ENCODE measurements at regions not wholly inside any gene's neighbourhood (a gene's known extent, or its start where the extent isn't known, plus 50 kb on each side); places are given as distances from the start of the nearest gene placed in this dataset.

DNA sequence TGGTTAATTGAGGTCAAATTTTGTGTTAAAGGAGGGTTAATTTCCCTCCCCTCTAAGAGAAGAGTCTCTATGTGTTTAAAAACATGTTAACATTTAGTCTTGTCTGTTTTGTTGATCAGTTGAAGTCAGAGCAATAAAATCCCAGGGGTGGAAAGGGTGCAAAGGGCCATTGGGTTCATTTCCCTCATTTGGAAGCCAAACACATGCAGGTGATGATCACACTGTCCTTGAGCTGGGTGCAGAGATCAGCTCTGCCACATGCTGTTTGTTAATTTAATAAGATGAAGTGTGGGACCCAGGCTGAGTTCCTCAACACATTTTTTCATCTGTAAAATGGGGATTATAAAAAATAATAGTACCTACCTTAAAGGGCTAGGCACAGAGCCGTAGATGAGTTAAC lies 260.9 kb downstream of the LPIN1 start:
- Histone ChIP-seq H2AFZ (ENCODE audit: low read depth, low read length) (no peak overlapping the region), H3K36me3 (replicated peaks; ENCODE audit: low read depth, low read length) (no peaks in the 10 kb centered on the region), H3K4me3 (ENCODE audit: low read length) (no peak overlapping the region), H3K27ac (ENCODE audit: low read length) (no peak overlapping the region), H3K9ac (ENCODE audit: low read length) (no peak overlapping the region), H3K9me3 (ENCODE audit: insufficient read depth, low read length) (no peaks in the 10 kb centered on the region), H3K79me2 (ENCODE audit: low read length) (no peaks in the 10 kb centered on the region), H3K4me2 (ENCODE audit: low read length) (no peak overlapping the region), H3K4me1 (ENCODE audit: low read length) (peaks cover 50% of the 10 kb centered on the region), H3K27me3 (ENCODE audit: low read depth, low read length) (peaks cover 66% of the 10 kb centered on the region), H4K20me1 (ENCODE audit: insufficient read depth, low read length) (no peaks in the 10 kb centered on the region; the same call in 1 of the 2 replicates)
- no peak for TF ChIP-seq EZH2phosphoT487 (IDR thresholded peaks at IDR 0.05; ENCODE audit: low read depth)
- TF ChIP-seq, protein P1, sequence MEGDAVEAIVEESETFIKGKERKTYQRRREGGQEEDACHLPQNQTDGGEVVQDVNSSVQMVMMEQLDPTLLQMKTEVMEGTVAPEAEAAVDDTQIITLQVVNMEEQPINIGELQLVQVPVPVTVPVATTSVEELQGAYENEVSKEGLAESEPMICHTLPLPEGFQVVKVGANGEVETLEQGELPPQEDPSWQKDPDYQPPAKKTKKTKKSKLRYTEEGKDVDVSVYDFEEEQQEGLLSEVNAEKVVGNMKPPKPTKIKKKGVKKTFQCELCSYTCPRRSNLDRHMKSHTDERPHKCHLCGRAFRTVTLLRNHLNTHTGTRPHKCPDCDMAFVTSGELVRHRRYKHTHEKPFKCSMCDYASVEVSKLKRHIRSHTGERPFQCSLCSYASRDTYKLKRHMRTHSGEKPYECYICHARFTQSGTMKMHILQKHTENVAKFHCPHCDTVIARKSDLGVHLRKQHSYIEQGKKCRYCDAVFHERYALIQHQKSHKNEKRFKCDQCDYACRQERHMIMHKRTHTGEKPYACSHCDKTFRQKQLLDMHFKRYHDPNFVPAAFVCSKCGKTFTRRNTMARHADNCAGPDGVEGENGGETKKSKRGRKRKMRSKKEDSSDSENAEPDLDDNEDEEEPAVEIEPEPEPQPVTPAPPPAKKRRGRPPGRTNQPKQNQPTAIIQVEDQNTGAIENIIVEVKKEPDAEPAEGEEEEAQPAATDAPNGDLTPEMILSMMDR (IDR thresholded peaks at IDR 0.05; ENCODE audit: low read depth, low read length): no peak

DNA sequence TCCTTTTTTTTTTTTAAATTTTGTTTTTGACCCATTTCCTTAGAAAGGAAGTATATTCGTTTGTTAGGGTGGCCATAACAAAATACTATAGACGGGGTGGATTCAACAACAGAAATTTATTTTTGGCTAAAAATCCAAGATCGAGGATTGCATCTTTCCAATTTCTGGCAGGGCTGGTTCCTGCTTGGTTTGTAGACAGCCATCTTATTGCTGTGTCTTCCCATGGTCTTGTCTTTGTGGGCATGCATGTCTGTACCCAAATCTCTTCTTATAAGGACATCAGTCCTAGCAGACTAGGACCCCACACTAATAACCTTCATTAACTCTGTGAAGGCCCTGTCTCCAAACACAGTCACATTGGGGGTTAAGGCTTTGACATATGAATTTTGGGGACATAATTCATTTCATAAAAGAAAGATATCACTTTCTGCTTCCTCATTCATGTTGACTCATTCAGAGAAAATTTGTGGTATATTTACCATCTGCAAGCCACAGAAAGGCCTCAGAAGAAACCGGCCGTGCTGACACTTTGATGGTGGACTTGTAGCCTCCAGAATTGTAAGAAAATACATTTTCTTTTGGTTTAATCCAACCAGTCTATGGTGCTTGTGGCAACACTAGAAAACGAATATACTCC lies 262.1 kb downstream of the LPIN1 start:
- Histone ChIP-seq H3K4me2 (ENCODE audit: low read length) (peak overlapping the region; percentile 26; the same call in 1 of the 2 replicates), H3K27me3 (ENCODE audit: low read depth, low read length) (peaks cover 58% of the 10 kb centered on the region), H3K4me3 (ENCODE audit: low read length) (no peak overlapping the region), H3K27ac (ENCODE audit: low read length) (no peak overlapping the region), H3K79me2 (ENCODE audit: low read length) (no peaks in the 10 kb centered on the region), H3K36me3 (replicated peaks; ENCODE audit: low read depth, low read length) (no peaks in the 10 kb centered on the region), H3K9me3 (ENCODE audit: insufficient read depth, low read length) (no peaks in the 10 kb centered on the region), H2AFZ (ENCODE audit: low read depth, low read length) (no peak overlapping the region), H4K20me1 (ENCODE audit: insufficient read depth, low read length) (no peaks in the 10 kb centered on the region; the same call in 1 of the 2 replicates), H3K4me1 (ENCODE audit: low read length) (peaks cover 53% of the 10 kb centered on the region), H3K9ac (ENCODE audit: low read length) (no peak overlapping the region)
- TF ChIP-seq EZH2phosphoT487 (IDR thresholded peaks at IDR 0.05; ENCODE audit: low read depth): no peak
- TF ChIP-seq, protein P1 (IDR thresholded peaks at IDR 0.05; ENCODE audit: low read depth, low read length): no peak

DNA sequence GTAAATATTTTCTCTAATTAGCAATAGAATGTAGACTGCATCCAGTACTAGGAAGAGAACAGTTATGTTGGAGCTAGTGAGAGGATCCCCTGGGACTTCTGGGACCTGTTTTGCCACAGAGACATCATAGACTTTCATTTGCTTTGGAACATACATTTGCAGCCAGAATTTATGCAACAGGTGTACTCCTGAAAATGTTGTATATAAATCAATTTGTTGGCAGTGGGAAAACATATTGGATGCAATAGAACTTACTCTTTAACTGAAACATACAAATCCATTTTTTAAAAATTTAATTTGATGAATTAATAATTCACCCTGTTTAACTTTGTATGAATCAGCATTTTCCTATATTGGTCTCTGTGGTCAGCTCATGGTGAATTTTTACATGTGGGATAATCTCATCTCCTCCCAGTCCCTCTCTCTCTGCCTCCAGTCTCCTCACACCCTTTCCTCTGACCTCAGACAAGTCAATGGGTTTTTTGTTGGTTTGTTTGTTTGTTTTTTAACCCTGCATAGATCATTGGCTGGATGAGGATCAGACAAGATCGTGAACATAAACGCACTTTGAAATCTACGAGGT lies 263.0 kb downstream of the LPIN1 start:
- H4K20me1 ChIP-seq (ENCODE audit: insufficient read depth, low read length): no peaks in the 10 kb centered on the region; the same call in 1 of the 2 replicates
- no peaks in the 10 kb centered on the region for H3K9me3 ChIP-seq (ENCODE audit: insufficient read depth, low read length)
- no peak overlapping the region for H3K27ac ChIP-seq (ENCODE audit: low read length)
- H2AFZ ChIP-seq (ENCODE audit: low read depth, low read length): no peak overlapping the region
- H3K4me3 ChIP-seq (ENCODE audit: low read length): no peak overlapping the region
- no peaks in the 10 kb centered on the region for H3K36me3 ChIP-seq (replicated peaks; ENCODE audit: low read depth, low read length)
- TF ChIP-seq, protein P1 (IDR thresholded peaks at IDR 0.05; ENCODE audit: low read depth, low read length): no peak
- TF ChIP-seq EZH2phosphoT487 (IDR thresholded peaks at IDR 0.05; ENCODE audit: low read depth): no peak
- H3K4me1 ChIP-seq (ENCODE audit: low read length): peaks cover 61% of the 10 kb centered on the region
- H3K27me3 ChIP-seq (ENCODE audit: low read depth, low read length): peaks cover 57% of the 10 kb centered on the region
- no peaks in the 10 kb centered on the region for H3K79me2 ChIP-seq (ENCODE audit: low read length)
- no peak overlapping the region for H3K9ac ChIP-seq (ENCODE audit: low read length)
- H3K4me2 ChIP-seq (ENCODE audit: low read length): peak overlapping the region; percentile 26; the same call in 1 of the 2 replicates

DNA sequence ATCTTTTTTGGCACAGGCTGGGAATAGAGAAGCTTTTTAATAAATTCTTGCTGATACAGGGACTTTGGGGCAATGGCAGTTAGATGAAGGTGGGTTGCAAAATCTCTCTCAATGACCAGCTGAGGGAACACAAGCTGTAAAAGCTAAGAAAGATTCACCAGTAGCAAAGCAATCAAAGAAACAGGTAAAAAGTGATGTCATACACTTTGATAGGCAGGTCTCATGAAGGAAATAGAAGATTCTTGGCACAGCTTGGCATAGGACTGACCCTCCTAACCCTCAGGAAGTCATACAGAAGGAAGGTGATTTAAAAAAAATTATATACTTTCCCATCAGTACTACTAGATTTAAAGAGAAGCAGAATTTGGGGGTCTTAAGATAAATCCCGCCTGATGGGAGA lies 263.6 kb downstream of the LPIN1 start:
- H3K79me2 ChIP-seq (ENCODE audit: low read length): no peaks in the 10 kb centered on the region
- H3K27me3 ChIP-seq (ENCODE audit: low read depth, low read length): peaks cover 55% of the 10 kb centered on the region
- TF ChIP-seq, protein P1 (IDR thresholded peaks at IDR 0.05; ENCODE audit: low read depth, low read length): no peak
- no peak for TF ChIP-seq EZH2phosphoT487 (IDR thresholded peaks at IDR 0.05; ENCODE audit: low read depth)
- no peak overlapping the region for H3K9ac ChIP-seq (ENCODE audit: low read length)
- H3K4me2 ChIP-seq (ENCODE audit: low read length): no peak overlapping the region
- H4K20me1 ChIP-seq (ENCODE audit: insufficient read depth, low read length): no peaks in the 10 kb centered on the region; the same call in 1 of the 2 replicates
- H2AFZ ChIP-seq (ENCODE audit: low read depth, low read length): no peak overlapping the region
- H3K9me3 ChIP-seq (ENCODE audit: insufficient read depth, low read length): no peaks in the 10 kb centered on the region
- H3K4me3 ChIP-seq (ENCODE audit: low read length): no peak overlapping the region
- peaks cover 57% of the 10 kb centered on the region for H3K4me1 ChIP-seq (ENCODE audit: low read length)
- no peaks in the 10 kb centered on the region for H3K36me3 ChIP-seq (replicated peaks; ENCODE audit: low read depth, low read length)
- H3K27ac ChIP-seq (ENCODE audit: low read length): no peak overlapping the region
